Uterus (tissue), 3 donors: ENCODE measurements at regions not wholly inside any gene's neighbourhood (a gene's known extent, or its start where the extent isn't known, plus 50 kb on each side); places are given as distances from the start of the nearest gene placed in this dataset.

Experiments
- DNase-seq, 2 donors: peaks; one replicate each; pipeline ENCODE4 v3.0.0-alpha.2; 2019 to 2020
- H3K27ac ChIP-seq, 2 donors: fragments of 200-600 bp; sonication (generic); 1 replicate in 1 of 2; 2 replicates in 1 of 2; pipeline ENCODE4 v1.5.1; 2016 to 2018
- H3K27me3 ChIP-seq, 2 donors: fragments of 200-600 bp; sonication (generic); one replicate each; pipeline ENCODE4 v1.5.1; 2018 to 2019; ENCODE audit warnings: control low read depth in 1 of 2
- H3K36me3 ChIP-seq, 2 donors: fragments of 200-600 bp; sonication (generic); one replicate each; pipeline ENCODE4 v1.5.1; 2019; ENCODE audit warnings: control low read depth in 1 of 2
- H3K4me1 ChIP-seq, 2 donors: fragments of 200-600 bp; sonication (generic); one replicate each; pipeline ENCODE4 v1.5.1; 2018 to 2019; ENCODE audit warnings: control low read depth in 1 of 2
- H3K4me3 ChIP-seq, 2 donors: fragments of 200-600 bp; sonication (generic); 1 replicate in 1 of 2; 2 replicates in 1 of 2; pipeline ENCODE4 v1.5.1; 2018 to 2019; ENCODE audit warnings: mild to moderate bottlenecking in 1 of 2
- H3K9me3 ChIP-seq, 2 donors: fragments of 200-600 bp; sonication (generic); one replicate each; pipeline ENCODE4 v1.5.1; 2019; ENCODE audit warnings: control low read depth in 1 of 2
- CTCF ChIP-seq, 4 experiments: fragments of 200-600 bp in 2 of 4; fragments of 450-650 bp in 2 of 4; sonication (generic) in 2 of 4; IDR thresholded peaks; one replicate each; pipeline ENCODE4 v1.5.1; 2016 to 2019; ENCODE audit warnings: antibody characterized with exemption in 4 of 4, mild to moderate bottlenecking in 2 of 4, moderate library complexity in 1 of 4
- POLR2A ChIP-seq, 2 donors: fragments of 450-650 bp; IDR thresholded peaks; one replicate each; pipeline ENCODE4 v1.6.1; 2016; ENCODE audit warnings: antibody characterized with exemption in 2 of 2, mild to moderate bottlenecking in 1 of 2, moderate library complexity in 1 of 2
- intact Hi-C: fragments of 100-400 bp; cut with DNase I; formaldehyde crosslinking; loops from one replicate; pipeline ENCODE4 v1.15.1; 2023; ENCODE audit warnings: low total_unique reads
- donor health status: DM: yes; HTN: yes; CAD: no.

GRCh38 chr5:61596265-61596664 lies 264.2 kb downstream of the ZSWIM6 start:
- Histone ChIP-seq H3K9me3 (no peaks in the 10 kb centered on the region), H3K4me3 (no peak overlapping the region), H3K4me1 (no peaks in the 10 kb centered on the region), H3K27me3 (no peaks in the 10 kb centered on the region), H3K27ac (no peak overlapping the region), H3K36me3 (no peaks in the 10 kb centered on the region)
- intact Hi-C loops = no loop called here
- no peak for TF ChIP-seq CTCF (IDR thresholded peaks at IDR 0.05)
- TF ChIP-seq POLR2A (IDR thresholded peaks at IDR 0.05) = no peak
- DNase-seq = no peak

DNA sequence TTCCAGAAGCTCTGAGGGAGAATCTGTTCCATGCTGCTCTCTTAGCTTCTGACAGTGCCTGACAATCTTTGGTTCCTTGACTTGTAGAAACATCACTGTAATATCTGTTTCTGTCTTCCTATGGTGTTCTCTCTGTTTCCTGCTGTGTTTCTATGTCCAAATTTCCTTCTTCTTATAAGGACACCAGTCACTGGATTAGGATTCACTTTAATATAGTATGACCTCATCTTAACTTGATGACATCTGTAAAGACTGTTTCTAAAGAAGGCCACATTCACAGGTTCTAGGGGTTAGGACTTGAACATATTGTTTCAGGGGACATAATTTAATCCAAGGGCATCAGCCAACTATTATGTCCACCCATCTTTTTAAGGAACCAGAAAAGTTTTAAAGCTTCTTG lies 265.6 kb downstream of the ZSWIM6 start:
- TF ChIP-seq CTCF (IDR thresholded peaks at IDR 0.05) = no peak
- TF ChIP-seq POLR2A (IDR thresholded peaks at IDR 0.05) = no peak
- no peak for DNase-seq
- Histone ChIP-seq H3K4me3 (no peak overlapping the region), H3K36me3 (no peaks in the 10 kb centered on the region), H3K27me3 (no peaks in the 10 kb centered on the region), H3K4me1 (no peaks in the 10 kb centered on the region), H3K9me3 (no peaks in the 10 kb centered on the region), H3K27ac (no peak overlapping the region)
- intact Hi-C loops = no loop called here

DNA sequence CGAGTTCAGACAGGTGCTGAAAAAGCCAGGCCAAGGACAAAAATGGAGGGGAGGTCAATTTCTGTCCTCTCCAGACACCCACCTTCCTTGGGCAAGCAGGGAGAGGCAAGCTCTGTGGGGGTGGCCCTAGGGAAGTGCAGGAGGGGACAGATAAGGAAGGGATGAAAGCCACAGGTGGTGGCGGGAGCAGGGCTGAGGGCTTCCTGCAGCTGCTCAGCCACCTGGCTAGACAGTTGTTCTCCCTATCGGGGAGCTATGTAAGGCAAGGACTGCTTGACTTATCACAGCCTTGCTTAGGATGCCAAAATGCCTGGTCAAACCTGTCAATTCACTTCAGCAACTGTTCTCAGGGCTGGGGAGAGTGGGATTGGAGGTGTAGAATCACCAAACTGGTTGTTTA lies 266.1 kb downstream of the ZSWIM6 start:
- Histone ChIP-seq H3K27me3 (no peaks in the 10 kb centered on the region), H3K36me3 (no peaks in the 10 kb centered on the region), H3K4me1 (no peaks in the 10 kb centered on the region), H3K27ac (no peak overlapping the region), H3K9me3 (no peaks in the 10 kb centered on the region), H3K4me3 (no peak overlapping the region)
- intact Hi-C loops = no loop called here
- TF ChIP-seq POLR2A (IDR thresholded peaks at IDR 0.05) (no peak), CTCF (IDR thresholded peaks at IDR 0.05) (no peak)
- DNase-seq = no peak

DNA sequence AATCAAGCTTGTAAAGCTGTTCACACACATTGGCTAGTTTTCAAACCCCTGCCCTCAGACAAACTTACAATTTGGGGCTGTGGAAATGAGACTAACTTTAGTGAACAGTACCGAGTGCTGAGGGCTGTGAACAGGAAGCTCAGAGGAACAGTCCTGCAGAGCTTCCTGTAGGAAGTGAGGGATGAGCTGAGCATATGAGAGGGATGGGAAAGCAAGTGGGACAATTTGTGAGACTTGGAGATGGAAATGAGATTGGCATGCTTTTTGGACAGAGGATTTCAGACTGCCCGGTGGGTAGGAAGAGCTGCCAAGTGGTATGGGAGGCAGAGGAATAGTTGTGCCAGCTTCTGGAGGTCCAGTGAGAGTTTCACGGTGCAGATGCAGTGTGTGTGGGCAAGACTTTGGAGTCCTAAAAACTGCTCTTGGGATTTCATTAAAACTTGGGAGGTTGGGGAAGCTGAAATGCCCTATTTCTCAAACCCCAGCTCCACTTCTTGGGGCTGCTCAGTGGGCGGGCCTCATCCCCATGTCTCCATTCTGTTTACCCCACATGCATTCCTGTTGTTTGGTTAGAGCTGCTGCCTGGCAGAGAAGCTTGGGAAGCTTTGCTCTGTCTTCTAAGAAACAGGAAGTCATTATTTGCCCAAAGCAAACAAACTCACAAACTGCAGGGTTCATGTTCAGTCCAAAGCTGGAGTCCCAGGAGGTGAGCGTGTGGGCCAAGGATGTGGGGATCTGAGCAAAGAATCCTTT lies 267.5 kb downstream of the ZSWIM6 start:
- no peak for DNase-seq
- no peaks in the 10 kb centered on the region for H3K27me3 ChIP-seq
- H3K4me1 ChIP-seq = no peaks in the 10 kb centered on the region
- intact Hi-C loops = no loop called here
- no peak overlapping the region for H3K4me3 ChIP-seq
- no peak for TF ChIP-seq CTCF (IDR thresholded peaks at IDR 0.05)
- TF ChIP-seq POLR2A (IDR thresholded peaks at IDR 0.05) = no peak
- H3K36me3 ChIP-seq = no peaks in the 10 kb centered on the region
- H3K27ac ChIP-seq = no peak overlapping the region
- H3K9me3 ChIP-seq = no peaks in the 10 kb centered on the region

DNA sequence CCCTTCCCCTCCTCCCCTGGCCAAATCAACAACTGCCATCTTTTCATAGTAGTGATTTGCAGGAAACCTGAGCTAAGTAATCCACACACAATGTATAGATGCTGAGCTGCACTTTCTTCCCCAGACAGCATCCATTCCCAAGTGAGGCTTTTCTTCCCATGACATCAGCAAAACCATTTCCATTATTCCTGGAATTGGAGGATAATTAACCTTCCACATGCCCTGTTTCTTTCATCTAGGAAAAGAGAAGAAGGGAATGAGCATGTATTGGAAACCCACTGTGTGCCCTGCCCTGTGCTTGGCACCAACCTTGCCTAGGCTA lies 268.0 kb downstream of the ZSWIM6 start:
- no peaks in the 10 kb centered on the region for H3K36me3 ChIP-seq
- no peak for DNase-seq

More for the DNA sequence above, 268.0 kb downstream of the ZSWIM6 start:
- intact Hi-C loops = no loop called here
- H3K4me1 ChIP-seq = no peaks in the 10 kb centered on the region
- no peaks in the 10 kb centered on the region for H3K9me3 ChIP-seq
- TF ChIP-seq POLR2A (IDR thresholded peaks at IDR 0.05) = no peak
- TF ChIP-seq CTCF (IDR thresholded peaks at IDR 0.05) = no peak
- H3K4me3 ChIP-seq = no peak overlapping the region
- no peaks in the 10 kb centered on the region for H3K27me3 ChIP-seq
- no peak overlapping the region for H3K27ac ChIP-seq
